Fibroblast of skin of left biceps (primary cell): ENCODE measurements at regions not wholly inside any gene's neighbourhood (a gene's known extent, or its start where the extent isn't known, plus 50 kb on each side); places are given as distances from the start of the nearest gene placed in this dataset.
"Not testable (repeated sequence)": the region's sequence is repeated elsewhere in the genome, so short reads cannot be mapped to it uniquely, and the experiment has no call there.

Experiments
- DNase-seq, 2 experiments: peaks; one replicate each; pipeline ENCODE4 v3.0.0-alpha.2; 2013; ENCODE audit warnings: low read depth in 2 of 2

- no peak for DNase-seq
These were observed 500.8 kb downstream of the NPIPA7 start for GRCh38 chr16:16879567-16880251.

- no peak for DNase-seq
These were observed 502.9 kb downstream of the NPIPA7 start for GRCh38 chr16:16881814-16882213.

GRCh38 chr16:16882766-16883165 is 503.8 kb downstream of the NPIPA7 start:
- DNase-seq, result no peak

DNA sequence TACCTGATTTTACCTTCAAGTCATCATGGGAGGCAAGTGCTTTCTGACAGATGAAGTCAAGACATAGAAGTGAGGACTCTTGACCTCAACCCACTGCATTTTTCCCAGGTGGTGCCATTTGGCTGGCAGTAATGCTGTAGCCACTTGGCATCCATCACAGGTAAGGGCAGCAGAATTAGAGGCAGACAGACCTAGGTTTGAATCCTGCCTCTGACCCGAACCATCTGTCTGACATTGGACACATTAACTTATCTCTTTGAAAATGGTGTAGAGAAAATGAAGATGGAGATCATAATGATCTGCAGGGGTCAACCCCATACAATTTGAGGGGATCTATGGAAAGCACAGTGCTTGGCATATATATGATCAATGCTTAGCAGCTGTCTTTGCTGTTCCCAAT is 505.5 kb downstream of the NPIPA7 start:
- no peak for DNase-seq

DNA sequence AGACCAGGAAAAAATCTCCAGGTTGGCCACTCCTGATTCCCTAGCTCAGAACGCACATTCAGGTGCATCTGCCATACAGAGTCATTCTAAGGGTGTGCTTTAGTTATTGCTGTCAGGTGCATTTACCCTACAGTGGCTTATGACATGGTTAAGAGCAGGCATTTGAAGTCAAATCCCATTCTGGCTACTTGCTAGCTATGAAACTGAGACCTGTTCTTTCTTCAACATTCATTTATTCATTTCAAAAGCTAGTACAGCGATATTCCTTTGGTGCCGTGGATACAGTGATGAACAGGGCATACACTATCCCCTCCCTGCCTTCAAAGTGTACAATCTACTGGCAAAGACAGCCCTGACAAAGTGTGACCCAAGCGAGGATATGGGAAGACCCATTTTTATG is 508.3 kb downstream of the NPIPA7 start:
- DNase-seq, result no peak

DNA sequence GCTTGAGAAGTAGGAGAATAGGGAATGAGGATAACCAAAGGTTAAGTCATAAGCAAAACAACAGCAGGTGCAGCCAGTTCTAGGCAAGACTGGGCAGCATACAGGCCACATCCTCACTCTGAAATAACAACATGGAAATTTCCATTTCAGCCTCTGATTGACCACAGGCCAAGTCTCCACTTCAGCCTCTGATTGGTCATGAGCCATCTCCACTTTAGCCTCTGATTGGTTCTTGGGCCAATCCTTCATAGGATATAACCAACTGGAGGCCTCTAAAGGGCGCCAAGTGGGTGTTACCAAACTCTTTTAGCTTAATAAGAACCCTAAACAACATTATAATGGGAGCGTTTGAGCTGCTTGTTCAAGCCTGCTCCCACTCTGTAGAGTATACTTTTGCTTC is 512.0 kb downstream of the NPIPA7 start:
- DNase-seq, result no peak

DNA sequence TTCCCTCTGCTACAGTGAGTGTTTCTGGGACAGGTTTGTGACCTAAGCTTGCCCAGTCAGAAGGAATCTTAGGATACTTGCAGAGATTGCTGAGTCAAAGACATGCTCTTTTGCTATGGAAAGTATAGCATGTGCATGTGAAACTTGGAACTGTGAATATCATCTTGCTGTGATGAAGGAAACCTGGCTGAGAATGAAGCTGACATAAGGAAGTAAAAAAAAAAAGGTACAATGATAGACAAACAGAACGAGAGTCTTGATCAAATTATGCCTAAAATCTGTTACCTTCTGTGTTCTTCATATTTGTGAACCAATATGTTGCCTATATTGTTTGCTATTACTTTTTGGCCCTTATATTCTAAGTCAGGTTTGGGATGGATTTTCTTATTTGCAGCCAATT is 525.7 kb downstream of the NPIPA7 start:
- DNase-seq, result no peak

- no peak for DNase-seq
These were observed 526.9 kb downstream of the NPIPA7 start for GRCh38 chr16:16905850-16906249.

DNA sequence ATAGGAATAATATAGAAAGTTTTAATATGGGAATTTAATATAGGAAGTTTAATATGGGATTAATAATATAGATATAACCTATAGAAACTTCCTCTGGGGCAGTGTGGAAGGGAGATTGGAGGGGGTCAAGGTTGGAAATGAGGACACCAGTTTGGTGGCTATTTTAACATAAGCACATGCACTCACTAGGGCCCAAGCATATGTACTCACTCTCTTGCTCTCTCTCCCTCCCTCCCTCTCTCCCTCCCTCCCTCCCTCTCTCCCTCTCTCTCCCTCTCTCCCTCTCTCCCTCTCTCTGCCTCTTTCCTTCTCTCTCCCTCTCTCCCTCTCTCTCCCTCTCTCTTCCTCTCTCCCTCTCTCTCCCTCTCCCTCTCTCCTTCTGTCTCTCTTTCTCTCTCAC is 528.1 kb downstream of the NPIPA7 start:
- no peak for DNase-seq

GRCh38 chr16:16908077-16908476 is 529.1 kb downstream of the NPIPA7 start:
- DNase-seq, result no peak

- no peak for DNase-seq
These were observed 530.2 kb downstream of the NPIPA7 start for GRCh38 chr16:16909126-16909525.

GRCh38 chr16:16910666-16911065 is 531.7 kb downstream of the NPIPA7 start:
- DNase-seq, result no peak

DNA sequence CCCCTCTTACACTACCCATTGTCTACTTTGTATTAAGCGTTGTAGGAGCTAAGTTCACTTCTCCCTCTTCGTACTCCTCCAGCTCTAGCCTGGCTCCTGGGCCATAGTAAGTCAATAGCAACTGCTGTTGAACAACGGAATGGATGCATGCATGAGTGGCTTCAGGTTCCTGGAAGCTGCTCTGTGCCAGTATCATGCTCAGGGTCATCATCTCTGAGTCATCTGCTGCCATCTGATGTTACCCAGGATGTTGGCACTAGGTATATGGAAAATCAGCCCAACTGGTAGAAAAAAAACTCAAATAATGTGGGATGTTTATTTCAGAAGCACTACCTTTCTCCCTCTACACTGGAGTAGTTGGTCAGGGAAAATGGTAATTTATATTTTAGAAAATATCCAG is 536.8 kb downstream of the NPIPA7 start:
- DNase-seq, result no peak

DNA sequence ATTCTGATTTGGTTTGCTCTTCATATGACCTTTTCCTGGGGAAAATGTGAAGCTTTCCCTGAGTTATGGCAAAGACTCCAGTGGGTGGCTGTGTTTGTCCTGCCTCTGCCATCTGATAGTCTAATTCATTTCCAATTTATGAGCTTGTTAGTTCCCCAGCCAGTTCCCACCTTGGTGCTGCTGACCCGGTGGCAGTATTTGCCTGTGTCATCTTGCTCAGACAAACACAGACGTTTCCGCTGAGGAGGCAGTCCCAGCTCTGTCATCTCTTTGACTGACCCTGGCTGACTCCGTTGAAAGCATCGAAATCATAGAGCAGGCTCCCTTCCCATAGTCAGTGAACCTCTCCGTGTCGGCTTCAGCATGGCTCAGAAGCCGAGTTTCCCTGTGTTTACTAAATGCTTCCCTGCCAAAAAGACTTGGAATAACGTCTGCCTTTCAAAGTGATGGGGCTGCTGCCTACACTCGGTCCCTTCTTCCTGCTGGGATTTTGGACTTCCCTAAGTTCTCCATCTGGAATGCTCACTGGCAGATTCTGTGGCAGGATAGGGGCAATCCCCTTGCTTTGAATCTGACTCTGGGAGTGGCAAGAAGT is 538.3 kb downstream of the NPIPA7 start:
- DNase-seq, result no peak

- no peak for DNase-seq
These were observed 544.5 kb downstream of the NPIPA7 start for GRCh38 chr16:16923479-16923878.

DNA sequence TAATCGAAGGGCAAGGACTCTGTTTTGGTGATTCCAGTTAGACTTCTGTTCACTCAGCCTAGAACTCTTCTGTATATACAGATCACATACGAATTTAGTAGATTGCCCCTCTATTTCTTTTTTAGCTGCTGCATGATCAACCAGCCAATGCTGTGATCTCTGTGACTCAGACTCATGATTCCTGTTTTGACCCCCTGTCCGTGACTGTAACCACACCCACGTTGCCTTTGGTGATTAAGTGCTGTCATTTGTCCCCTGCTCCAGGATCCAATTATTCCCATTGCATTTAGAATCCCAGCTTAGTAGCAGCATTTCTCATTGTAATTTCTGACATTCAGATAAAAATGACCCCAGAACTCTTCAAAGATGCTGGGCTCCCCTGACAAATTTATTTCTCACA is 545.7 kb downstream of the NPIPA7 start:
- no peak for DNase-seq

- DNase-seq, result no peak
These were observed 545.3 kb downstream of the XYLT1 start for GRCh38 chr16:16925432-16925831.

DNA sequence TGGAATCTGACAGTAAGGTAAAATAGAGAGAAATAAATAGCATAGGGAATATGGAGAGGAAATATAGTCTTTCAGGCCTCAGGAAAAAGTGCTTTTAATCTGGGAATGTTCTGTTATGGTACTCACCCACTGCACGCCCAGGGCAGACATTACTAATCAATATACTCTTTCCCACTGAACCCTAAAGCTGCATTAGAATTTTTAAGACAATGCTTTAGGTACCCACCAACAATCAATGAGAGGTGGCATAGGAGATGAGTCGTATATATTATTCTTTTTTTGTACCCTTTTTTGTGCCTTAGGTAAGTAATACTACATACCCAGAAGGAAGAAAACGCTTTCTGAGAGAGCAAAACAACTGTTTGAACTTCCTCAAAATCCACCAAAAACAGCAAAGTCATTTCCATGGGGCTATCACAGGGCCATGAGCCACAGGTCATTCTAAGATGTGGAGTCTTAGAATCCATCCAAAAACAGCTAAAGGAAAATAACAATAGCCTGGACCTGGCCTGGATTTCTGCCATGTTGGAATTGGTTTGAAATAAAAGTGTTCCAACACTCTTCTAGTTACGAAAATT is 542.1 kb downstream of the XYLT1 start:
- no peak for DNase-seq

DNA sequence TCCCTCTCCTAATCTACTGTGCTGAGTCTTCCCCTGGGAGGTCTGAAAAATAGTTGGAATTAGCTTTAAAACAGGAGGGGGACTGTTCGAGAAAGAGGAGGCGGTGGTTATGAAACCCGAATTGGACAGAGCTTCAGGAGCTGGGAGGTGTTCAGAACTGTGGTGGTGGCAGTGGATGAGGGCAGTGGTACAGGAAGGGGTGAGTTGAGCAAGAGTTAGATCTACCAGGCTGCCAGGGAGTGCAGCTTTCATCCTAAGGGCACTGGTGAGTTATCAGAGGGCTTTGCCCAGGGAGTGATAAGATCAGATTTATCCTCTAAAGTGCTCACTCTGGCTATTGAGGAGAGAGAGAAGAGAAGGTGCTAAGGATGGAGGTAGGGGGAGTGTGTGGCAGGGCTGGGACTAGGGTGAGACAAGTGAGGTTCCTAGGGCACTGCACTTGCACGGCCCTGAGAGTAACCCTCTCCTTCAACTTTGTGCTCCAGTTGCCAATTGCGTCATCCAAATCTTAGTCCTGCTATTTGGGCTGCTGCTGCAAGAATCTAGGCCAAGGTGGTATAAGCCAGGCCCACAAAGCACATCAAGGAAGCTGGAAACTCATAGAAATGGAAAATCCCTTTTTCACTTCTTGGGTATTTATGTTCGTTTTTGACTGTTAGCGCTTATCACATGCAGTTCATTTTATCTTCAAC is 540.3 kb downstream of the XYLT1 start:
- no peak for DNase-seq

GRCh38 chr16:16933861-16934260 is 536.9 kb downstream of the XYLT1 start:
- no peak for DNase-seq

DNA sequence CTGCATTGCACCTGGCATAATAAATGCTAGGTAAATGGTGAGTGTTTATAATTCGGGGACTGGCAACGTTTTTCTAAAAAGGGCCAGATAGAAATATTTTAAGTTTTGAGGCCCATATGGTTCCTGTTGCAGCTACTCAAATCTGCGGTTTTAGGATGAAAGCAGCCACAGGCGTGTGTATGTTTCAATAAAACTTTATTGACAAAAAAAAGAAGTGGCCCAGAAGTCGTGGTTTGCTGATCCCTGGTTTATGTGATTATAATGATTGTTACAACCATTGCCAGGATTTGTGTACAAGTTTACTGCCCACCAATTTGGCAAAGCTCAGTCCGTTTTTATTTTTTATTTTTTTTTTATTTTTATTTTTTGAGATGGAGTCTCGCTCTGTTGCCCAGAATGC is 536.1 kb downstream of the XYLT1 start:
- DNase-seq, result no peak

GRCh38 chr16:16935909-16936308 is 534.9 kb downstream of the XYLT1 start:
- not testable (repeated sequence) for DNase-seq

DNA sequence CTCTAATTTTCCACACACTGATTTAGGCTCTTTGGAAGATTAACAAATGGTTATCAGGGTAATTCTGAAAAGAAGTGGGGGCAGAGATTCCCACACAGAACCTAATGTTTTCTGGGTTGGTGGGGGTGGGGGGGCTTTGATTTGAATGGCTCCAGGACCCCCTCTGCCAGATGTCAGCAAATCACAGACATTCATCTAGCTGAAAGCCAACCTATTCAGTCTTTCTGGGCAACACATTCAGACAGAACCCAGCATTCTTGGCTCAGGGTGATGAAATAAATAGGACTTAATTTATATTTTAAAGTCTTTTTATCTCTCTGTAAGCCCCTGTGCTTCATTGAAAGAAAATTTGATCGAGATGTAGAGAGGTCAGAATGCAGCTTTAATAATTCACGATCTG is 533.2 kb downstream of the XYLT1 start:
- DNase-seq, result no peak
